HEK293T (cell line): ENCODE measurements at regions not wholly inside any gene's neighbourhood (a gene's known extent, or its start where the extent isn't known, plus 50 kb on each side); places are given as distances from the start of the nearest gene placed in this dataset.

Source experiments
- FOXA1 ChIP-seq: fragments of 450-650 bp; IDR thresholded peaks from 2 replicates; pipeline ENCODE4 v1.6.1; 2016; ENCODE audit warnings: mild to moderate bottlenecking
- FOXM1 ChIP-seq: fragments of 450-650 bp; IDR thresholded peaks from 2 replicates; pipeline ENCODE4 v1.6.1; 2017; ENCODE audit warnings: mild to moderate bottlenecking, borderline replicate concordance
- LEF1 ChIP-seq: fragments of 450-650 bp; IDR thresholded peaks from 2 replicates; pipeline ENCODE4 v1.6.1; 2017; ENCODE audit warnings: mild to moderate bottlenecking, borderline replicate concordance
- SP1 ChIP-seq: fragments of 450-650 bp; IDR thresholded peaks from 2 replicates; pipeline ENCODE4 v1.6.1; 2017
- SUZ12 ChIP-seq: fragments of 450-650 bp; IDR thresholded peaks from 2 replicates; pipeline ENCODE4 v1.6.1; 2016; ENCODE audit warnings: mild to moderate bottlenecking

DNA sequence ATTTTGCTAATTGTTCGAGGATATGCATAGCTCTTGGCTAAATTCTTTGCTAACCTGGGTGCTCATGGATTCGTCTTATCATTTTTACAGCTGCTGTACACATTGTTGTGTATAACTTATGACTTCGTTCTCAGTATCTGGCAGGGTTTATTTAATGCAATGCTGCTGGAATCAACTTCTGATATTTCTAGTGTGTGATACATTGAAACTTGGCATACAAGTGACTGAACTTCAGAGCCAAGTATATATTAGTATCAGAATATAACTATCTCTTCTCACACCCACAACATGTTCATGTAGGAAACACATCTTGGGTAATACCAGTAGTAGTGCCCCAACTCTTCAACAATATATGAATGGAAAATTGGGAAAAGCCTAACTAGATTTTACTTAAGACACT is 764.2 kb downstream of the TENT5A start:
- TF ChIP-seq SUZ12 (no peak), FOXM1 (no peak), SP1 (no peak), LEF1 (no peak), FOXA1 (no peak)
